Astrocyte (in vitro differentiated cells and primary cell): ENCODE measurements at regions not wholly inside any gene's neighbourhood (a gene's known extent, or its start where the extent isn't known, plus 50 kb on each side); places are given as distances from the start of the nearest gene placed in this dataset.

Experiments
- EZH2 ChIP-seq: IDR thresholded peaks from 2 replicates; pipeline ENCODE4 v1.6.1; 2012; ENCODE audit warnings: mild to moderate bottlenecking, low read length, inconsistent platforms; ENCODE audit not compliant: insufficient read depth
- TF ChIP-seq, protein P1 (sequence below): IDR thresholded peaks from 2 replicates; pipeline ENCODE4 v1.5.1; 2011; ENCODE audit warnings: low read depth, mild to moderate bottlenecking, inconsistent platforms, low read length, moderate library complexity; ENCODE audit not compliant: insufficient read depth

DNA sequence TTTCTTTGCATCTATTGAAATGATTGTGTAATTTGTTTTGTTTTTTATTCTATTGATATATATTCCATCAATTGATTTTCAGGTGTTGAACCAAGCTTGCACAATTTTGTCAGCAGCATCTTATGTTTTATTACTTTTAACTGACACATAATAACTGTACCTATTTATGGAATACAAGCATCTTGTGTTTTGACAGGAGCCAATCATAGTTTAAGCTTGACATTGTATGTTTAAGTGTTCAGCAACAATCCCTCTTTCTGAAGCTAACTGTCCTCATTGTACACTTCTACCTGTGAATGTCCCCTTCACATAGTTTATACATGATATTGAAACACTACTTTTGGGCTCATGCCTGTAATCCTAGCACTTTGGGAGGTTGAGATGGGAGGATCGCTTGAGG is 1017.6 kb upstream of the GYPC start:
- TF ChIP-seq, protein P1, sequence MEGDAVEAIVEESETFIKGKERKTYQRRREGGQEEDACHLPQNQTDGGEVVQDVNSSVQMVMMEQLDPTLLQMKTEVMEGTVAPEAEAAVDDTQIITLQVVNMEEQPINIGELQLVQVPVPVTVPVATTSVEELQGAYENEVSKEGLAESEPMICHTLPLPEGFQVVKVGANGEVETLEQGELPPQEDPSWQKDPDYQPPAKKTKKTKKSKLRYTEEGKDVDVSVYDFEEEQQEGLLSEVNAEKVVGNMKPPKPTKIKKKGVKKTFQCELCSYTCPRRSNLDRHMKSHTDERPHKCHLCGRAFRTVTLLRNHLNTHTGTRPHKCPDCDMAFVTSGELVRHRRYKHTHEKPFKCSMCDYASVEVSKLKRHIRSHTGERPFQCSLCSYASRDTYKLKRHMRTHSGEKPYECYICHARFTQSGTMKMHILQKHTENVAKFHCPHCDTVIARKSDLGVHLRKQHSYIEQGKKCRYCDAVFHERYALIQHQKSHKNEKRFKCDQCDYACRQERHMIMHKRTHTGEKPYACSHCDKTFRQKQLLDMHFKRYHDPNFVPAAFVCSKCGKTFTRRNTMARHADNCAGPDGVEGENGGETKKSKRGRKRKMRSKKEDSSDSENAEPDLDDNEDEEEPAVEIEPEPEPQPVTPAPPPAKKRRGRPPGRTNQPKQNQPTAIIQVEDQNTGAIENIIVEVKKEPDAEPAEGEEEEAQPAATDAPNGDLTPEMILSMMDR, result no peak
- TF ChIP-seq EZH2, result no peak
